ENCODE measurements at regions not wholly inside any gene's neighbourhood (a gene's known extent, or its start where the extent isn't known, plus 50 kb on each side); places are given as distances from the start of the nearest gene placed in this dataset.

DNA sequence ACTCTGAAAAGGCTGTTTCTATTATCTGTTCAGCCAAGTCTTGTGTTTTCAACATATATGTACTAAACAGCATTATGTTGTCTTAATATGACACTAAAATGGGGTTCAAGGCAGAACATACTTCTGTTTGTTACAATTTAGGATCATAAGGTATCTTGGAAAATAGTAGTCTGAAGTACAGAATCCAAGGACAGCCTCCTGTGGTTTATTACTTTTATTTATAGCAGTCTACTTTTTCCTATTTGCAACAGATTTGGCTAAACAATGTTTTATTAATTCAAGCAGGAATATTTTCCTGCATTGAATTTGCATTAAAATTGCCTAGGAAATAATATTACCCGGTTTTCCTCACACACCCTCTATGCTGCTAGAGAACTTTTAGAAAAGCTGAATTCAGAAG lies 67.7 kb downstream of the PLEKHG1 start:
- TF ChIP-seq, protein P1, sequence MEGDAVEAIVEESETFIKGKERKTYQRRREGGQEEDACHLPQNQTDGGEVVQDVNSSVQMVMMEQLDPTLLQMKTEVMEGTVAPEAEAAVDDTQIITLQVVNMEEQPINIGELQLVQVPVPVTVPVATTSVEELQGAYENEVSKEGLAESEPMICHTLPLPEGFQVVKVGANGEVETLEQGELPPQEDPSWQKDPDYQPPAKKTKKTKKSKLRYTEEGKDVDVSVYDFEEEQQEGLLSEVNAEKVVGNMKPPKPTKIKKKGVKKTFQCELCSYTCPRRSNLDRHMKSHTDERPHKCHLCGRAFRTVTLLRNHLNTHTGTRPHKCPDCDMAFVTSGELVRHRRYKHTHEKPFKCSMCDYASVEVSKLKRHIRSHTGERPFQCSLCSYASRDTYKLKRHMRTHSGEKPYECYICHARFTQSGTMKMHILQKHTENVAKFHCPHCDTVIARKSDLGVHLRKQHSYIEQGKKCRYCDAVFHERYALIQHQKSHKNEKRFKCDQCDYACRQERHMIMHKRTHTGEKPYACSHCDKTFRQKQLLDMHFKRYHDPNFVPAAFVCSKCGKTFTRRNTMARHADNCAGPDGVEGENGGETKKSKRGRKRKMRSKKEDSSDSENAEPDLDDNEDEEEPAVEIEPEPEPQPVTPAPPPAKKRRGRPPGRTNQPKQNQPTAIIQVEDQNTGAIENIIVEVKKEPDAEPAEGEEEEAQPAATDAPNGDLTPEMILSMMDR (IDR thresholded peaks at IDR 0.05; ENCODE audit: insufficient read depth, low read depth, low read length), result no peak
- TF ChIP-seq EZH2 (IDR thresholded peaks at IDR 0.05; ENCODE audit: insufficient read depth, low read length), result no peak
